Activated T-cell treated with anti-CD3 and anti-CD28 coated beads for 24 hours (primary cell): ENCODE measurements at regions not wholly inside any gene's neighbourhood (a gene's known extent, or its start where the extent isn't known, plus 50 kb on each side); places are given as distances from the start of the nearest gene placed in this dataset.
A peak's percentile ranks its signal among the peaks of the same experiment; 100 is the strongest.
"Not testable (repeated sequence)": the region's sequence is repeated elsewhere in the genome, so short reads cannot be mapped to it uniquely, and the experiment has no call there.

Source experiments
- DNase-seq: peaks from one replicate; pipeline ENCODE4 v3.0.0-alpha.2; 2020; ENCODE audit warnings: low read depth

- no peak for DNase-seq
Observed at GRCh38 chr5:96128204-96128864, 166.7 kb upstream of the ELL2 start.

DNA sequence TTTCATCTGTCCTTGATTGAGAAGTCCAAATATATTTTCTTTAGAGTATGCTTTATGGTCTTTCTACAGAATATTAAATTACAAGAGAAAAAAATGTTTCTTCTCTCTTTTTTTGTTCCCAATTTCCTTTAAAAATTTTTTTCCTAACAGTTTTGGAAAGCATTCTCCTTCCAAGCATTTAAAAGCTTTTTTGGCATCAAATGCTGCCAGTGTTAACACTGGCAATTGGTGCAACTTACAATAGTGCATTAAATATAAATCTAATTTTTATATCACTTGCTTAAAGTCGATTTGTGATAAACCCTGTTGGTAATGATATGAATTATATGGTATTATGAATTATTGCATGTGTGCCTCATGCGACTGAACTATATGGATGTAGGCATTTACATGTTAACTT lies 165.9 kb upstream of the ELL2 start:
- DNase-seq = no peak

DNA sequence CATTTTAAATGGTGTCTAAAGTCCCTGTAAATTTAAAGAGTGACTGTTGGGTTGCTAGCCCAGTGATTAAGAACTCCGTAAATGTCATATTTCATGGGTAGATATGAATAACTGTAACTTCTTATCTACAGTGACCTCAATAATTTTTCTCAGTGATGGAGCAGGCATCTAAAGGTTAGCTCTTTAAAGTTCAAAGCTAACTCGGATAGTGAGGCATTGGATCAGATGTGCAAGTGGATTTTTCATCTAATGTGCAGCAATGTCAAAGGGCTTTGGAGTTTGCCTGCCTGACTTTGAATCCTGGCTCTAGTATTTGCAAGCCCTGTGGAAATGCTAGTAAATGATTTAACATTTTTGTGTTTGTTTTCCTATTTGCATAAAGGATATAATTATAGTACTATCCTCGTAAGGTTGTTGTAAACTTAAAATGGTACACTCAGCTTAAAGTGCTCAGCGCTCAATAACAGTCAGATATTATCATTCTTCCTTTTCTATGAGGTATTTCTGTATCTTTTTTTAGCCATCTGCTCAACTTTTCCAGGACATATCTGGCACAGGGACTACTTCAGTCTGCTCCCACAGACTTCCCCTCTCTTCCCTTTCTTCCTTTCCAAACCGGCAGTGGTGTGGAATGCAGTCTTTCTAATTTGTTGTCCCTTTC lies 163.7 kb upstream of the ELL2 start:
- DNase-seq = no peak

DNA sequence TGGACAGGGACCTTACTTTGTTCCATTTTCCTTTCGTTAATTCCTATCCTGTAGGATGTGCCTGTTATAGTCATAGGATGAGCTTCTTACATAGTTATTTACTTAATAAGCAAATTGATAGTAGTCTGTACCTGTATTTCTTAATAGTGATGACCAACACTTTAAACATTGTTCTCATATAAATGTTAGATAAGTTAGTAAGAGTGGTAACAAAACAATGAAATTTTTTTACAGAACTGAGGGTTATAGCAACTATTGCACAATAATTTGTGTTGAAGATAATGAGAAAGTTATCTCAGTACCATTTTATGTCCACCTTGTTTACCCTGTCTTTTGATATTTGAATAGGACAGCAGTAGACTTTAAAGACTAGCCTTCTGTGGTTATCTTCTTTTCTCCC lies 162.9 kb upstream of the ELL2 start:
- no peak for DNase-seq

DNA sequence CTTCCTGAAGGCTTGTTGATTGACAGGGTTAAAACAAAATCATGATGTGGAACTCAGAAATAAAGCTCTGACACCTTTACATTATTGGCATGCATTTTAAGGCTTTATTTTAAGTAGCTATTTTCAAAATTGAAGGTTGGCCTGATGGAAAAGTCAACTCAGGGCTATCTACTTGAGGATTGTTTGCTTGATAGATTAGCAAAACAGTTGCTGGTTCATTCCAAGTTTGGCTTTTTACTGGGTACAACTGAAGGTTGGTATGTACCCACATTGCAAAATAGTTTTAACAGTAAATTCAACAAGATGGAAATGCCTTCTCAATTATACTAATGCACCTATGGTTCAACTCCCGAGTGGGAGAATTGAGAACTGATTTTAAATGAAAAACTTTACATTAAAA lies 161.8 kb upstream of the ELL2 start:
- no peak for DNase-seq

DNA sequence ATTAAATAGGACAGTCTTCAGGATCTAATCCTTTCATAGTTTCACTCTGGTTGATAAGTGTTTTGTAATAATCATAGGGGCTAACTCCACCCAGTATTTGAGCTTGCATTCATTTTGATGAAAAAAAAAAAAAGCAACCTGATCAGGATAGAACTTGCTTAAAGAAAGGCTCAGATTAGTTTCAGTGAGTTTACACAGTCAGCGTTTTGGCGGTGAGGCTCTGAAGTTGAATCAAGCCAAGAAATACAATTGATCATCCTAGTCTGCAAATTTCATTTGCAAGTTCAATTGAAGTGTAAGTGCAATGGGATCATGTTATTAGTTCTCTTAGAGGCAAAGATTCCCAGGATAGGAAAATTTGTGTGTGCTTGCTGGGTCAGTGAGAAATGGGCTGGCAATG lies 159.7 kb upstream of the ELL2 start:
- no peak for DNase-seq

DNA sequence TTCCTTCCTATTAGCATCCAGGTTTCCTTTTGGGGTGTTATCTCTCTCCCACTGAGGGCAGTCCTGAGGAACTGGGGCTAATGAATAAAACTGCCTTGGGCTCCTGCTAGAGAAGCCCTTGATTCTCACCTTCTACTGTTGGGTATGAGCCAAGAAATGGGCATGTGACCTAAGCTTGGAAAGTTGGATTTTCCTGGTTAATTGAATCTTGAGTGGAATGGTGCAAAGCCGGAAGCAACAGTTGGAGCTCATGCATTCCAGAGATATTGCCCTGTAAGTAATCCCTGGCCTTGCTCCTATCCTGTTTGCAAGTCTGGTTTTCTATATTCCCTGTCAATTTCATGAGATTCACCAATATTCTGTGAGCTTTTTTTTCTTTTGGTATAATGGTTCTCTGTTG lies 158.5 kb upstream of the ELL2 start:
- DNase-seq = no peak

GRCh38 chr5:96117771-96118651 lies 156.4 kb upstream of the ELL2 start:
- no peak for DNase-seq

DNA sequence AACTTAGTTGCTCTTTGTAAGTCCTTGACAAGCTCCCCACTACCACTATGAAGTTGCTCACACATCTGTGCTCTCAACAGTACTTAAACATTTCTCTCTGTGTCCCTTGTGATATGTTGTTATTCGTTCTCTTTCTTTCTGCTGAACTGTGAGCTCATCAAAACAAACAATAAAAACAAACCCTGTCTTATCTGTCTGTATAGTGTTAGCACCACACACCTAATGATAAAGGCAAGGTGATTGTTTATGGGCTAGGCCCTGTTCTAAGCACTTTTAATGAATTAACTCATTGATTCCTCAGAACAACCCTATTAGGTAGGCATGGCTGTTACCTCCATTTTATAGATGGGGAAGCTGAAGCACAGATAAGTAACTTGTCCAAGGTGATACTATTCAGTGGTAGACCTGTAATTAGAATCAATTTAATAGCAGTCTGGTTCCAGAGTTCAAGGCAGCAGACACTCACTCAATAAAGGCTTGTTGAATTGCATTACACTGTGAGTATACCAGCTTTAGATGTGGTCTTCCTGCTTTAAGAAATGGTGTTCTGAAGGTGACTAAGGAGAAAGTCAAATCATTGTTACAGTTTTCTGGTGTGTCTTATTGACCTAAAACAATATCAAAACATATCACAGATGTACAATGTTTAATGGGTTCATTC lies 153.6 kb upstream of the ELL2 start:
- DNase-seq = no peak

GRCh38 chr5:96114736-96115135 lies 153.1 kb upstream of the ELL2 start:
- peak; percentile 4 for DNase-seq

DNA sequence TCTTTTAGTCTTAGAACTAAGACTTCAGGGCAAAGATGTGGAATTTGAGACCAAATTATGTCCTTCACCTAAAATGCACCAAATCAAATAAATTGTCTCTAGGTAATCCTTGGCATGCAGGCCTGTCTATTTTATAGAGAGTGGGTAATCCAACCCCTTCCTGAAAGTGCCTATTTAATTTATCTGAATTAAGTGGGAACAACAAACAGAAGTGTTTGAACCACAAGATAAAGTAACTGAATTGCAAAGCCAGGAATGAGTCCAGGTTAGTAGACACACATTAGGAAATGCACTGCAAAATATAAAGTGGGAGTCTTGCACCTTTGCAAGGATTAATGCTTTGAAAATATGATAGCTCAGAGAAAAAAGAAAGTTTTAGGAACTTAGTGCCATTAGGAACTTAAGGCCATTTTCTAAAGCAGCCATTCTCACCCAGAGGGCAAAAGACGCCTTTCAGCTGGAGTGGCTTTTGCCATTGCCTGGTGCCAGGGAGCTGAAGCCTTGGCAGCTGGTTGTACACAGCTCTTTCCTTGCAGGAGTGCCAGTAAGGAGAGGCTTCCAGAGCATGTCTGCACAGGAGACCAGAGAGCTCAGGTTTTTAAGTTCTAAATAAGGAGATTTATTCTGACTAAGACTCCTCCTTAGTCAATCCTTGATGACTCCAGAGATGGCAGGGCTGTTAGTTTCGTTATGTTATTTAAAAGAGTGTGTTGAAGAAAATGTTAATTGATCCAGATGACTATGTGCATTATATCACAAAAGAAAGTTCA lies 151.7 kb upstream of the ELL2 start:
- no peak for DNase-seq

DNA sequence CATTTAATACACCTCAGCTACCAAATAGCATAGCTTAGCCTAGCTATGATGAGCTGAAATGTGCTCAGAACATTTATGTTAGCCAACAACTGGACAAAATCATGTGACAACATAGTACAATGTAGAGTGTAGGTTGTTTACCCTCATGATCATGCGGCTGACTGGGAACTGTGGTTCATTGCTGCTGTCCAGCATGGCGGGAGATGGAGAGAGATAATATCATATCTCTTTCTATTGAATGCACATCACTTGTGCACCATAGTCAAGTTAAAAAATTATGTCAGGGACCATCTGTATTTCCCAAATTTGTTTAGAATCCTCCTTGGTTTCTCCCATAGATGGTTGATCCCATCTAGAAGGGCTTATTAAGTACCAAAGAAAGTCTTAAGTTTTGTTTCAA lies 151.1 kb upstream of the ELL2 start:
- no peak for DNase-seq

- no peak for DNase-seq
Observed at GRCh38 chr5:96112123-96112670, 150.5 kb upstream of the ELL2 start.

GRCh38 chr5:96111080-96111756 lies 149.6 kb upstream of the ELL2 start:
- no peak for DNase-seq

DNA sequence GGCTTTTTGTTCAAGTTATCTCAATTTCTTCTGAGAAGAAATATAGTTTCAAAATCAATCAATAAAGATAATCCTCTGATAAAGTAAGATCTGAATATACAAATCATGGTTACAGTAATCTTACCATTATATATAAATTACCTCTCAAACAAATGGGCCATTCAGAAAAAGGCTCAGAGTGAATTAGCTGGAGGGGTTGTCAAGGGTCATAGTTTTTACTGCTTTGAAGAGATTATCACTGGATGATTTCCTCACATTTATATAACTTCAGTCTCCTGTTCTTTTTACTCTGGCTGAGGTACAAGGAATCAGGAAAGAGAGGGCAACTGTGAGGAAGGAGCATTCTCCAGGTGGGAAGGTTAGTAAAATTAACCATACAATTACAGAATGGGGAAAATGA lies 148.6 kb upstream of the ELL2 start:
- DNase-seq = no peak

DNA sequence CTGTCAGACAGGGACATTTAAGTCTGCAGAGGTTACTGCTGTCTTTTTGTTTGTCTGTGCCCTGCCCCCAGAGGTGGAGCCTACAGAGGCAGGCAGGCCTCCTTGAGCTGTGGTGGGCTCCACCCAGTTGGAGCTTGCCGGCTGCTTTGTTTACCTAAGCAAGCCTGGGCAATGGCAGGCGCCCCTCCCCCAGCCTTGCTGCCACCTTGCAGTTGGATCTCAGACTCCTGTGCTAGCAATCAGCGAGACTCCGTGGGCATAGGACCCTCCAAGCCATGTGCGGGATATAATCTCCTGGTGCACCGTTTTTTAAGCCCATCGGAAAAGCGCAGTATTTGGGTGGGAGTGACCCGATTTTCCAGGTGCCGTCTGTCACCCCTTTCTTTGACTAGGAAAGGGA lies 147.0 kb upstream of the ELL2 start:
- not testable (repeated sequence) for DNase-seq

GRCh38 chr5:96103829-96104228 lies 142.2 kb upstream of the ELL2 start:
- DNase-seq = not testable (repeated sequence)

GRCh38 chr5:96101358-96102089 lies 139.9 kb upstream of the ELL2 start:
- DNase-seq = no peak

GRCh38 chr5:96097488-96097887 lies 135.8 kb upstream of the ELL2 start:
- DNase-seq = not testable (repeated sequence)

DNA sequence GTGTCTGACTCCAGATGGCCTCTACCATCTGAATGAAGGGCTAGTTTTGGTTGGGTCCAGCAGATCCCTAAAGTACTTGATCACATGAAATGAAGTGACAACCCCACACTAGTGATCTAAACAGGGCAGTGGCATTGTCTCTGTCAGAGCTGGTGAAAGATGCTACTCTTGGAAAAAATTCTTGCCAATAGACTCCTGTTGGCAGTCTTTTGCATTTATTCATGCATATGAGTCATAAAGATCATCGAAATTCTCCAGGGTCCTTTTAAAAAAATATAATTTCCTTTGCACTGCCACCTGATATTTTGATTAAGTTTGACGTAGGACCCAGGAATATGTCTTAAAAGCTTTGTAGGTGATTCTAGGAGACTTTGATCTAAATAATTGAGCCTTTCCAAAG lies 135.1 kb upstream of the ELL2 start:
- no peak for DNase-seq
